Small intestine (tissue), 7 donors: ENCODE measurements at regions not wholly inside any gene's neighbourhood (a gene's known extent, or its start where the extent isn't known, plus 50 kb on each side); places are given as distances from the start of the nearest gene placed in this dataset.

Source experiments
- DNase-seq, 2 donors: peaks; one replicate each; pipeline versions ENCODE4 v3.0.0 to v3.0.0-alpha.2; 2013
- FAIRE-seq: peaks from 2 replicates; lab custom pipeline; 2012; peaks lifted over from hg19 to GRCh38; lab: Jason Lieb, UNC
- H3K27ac ChIP-seq, 3 donors: one replicate each; pipeline ENCODE4 v1.5.1; 2013; ENCODE audit warnings: low read length in 2 of 3, mild to moderate bottlenecking in 2 of 3, control low read depth in 1 of 3, inconsistent platforms in 1 of 3, low read depth in 1 of 3, moderate library complexity in 1 of 3
- H3K27me3 ChIP-seq, 3 donors: one replicate each; pipeline ENCODE4 v1.6.1; 2013; ENCODE audit warnings: low read length in 3 of 3, inconsistent platforms in 1 of 3; ENCODE audit not compliant: control insufficient read depth in 3 of 3, insufficient read depth in 3 of 3
- H3K36me3 ChIP-seq, 3 donors: one replicate each; pipeline ENCODE4 v1.6.1; 2013; ENCODE audit warnings: low read length in 3 of 3, inconsistent platforms in 1 of 3, low read depth in 1 of 3, mild to moderate bottlenecking in 1 of 3, moderate library complexity in 1 of 3; ENCODE audit not compliant: control insufficient read depth in 3 of 3, insufficient read depth in 2 of 3
- H3K4me1 ChIP-seq, 3 donors: one replicate each; pipeline ENCODE4 v1.6.1; 2013; ENCODE audit warnings: low read length in 2 of 3, inconsistent platforms in 1 of 3, low read depth in 1 of 3, mild to moderate bottlenecking in 1 of 3, moderate library complexity in 1 of 3; ENCODE audit not compliant: control insufficient read depth in 3 of 3, insufficient read depth in 2 of 3
- H3K4me3 ChIP-seq, 3 donors: one replicate each; pipeline ENCODE4 v1.5.1; 2013; ENCODE audit warnings: low read length in 3 of 3, control low read depth in 1 of 3, inconsistent platforms in 1 of 3, low read depth in 1 of 3, mild to moderate bottlenecking in 1 of 3, moderate library complexity in 1 of 3
- H3K9me3 ChIP-seq, 2 donors: one replicate each; pipeline ENCODE4 v1.6.1; 2013; ENCODE audit warnings: low read depth in 1 of 2, low read length in 1 of 2; ENCODE audit not compliant: control insufficient read depth in 2 of 2, insufficient read depth in 1 of 2
- WGBS, 3 donors: extraction: QIAGEN DNeasy Blood & Tissue Kit; methylation state at CpG; one replicate each; pipeline ENCODE4 v1.1.7; 2013; 5-methylcytosine and 5-hydroxymethylcytosine counted together
- donor health status: healthy with polysubstance abuse.
- donor health status: control.
- donor health status: control.
- donor health status: Bipolar disorder and iron deficiency.
- donor health status: healthy.

GRCh38 chr17:11053846-11054245, 187.2 kb upstream of the SHISA6 start:
- no peak for FAIRE-seq
- DNase-seq = no peak
- H3K27ac ChIP-seq = no peak overlapping the region

GRCh38 chr17:11049539-11049938, 191.5 kb upstream of the SHISA6 start:
- FAIRE-seq = no peak
- Histone ChIP-seq H3K4me1 (no peaks in the 10 kb centered on the region), H3K4me3 (no peak overlapping the region), H3K27ac (no peak overlapping the region), H3K36me3 (no peaks in the 10 kb centered on the region), H3K27me3 (no peaks in the 10 kb centered on the region), H3K9me3 (no peaks in the 10 kb centered on the region)
- 76 to 83% (median 77%) methylated on average over 2 of the region's 2 CpGs for WGBS, 3 donors
- DNase-seq = no peak

More at GRCh38 chr17:11053846-11054245, 187.2 kb upstream of the SHISA6 start:
- Histone ChIP-seq H3K4me1 (no peaks in the 10 kb centered on the region), H3K36me3 (no peaks in the 10 kb centered on the region), H3K4me3 (no peak overlapping the region), H3K27me3 (no peaks in the 10 kb centered on the region), H3K9me3 (no peaks in the 10 kb centered on the region)
- 77 to 86% (median 84%) methylated on average over 3 of the region's 3 CpGs for WGBS, 3 donors

GRCh38 chr17:11047228-11047627, 193.8 kb upstream of the SHISA6 start:
- Histone ChIP-seq H3K27me3 (no peaks in the 10 kb centered on the region), H3K9me3 (no peaks in the 10 kb centered on the region), H3K4me3 (no peak overlapping the region), H3K4me1 (no peaks in the 10 kb centered on the region), H3K36me3 (no peaks in the 10 kb centered on the region), H3K27ac (no peak overlapping the region)
- DNase-seq (no peak), FAIRE-seq (no peak)
- 83 to 85% (median 84%) methylated on average over 2 of the region's 2 CpGs for WGBS, 3 donors

- H3K36me3 ChIP-seq = no peaks in the 10 kb centered on the region
- H3K4me3 ChIP-seq = no peak overlapping the region
- no peak for FAIRE-seq
- H3K4me1 ChIP-seq = no peaks in the 10 kb centered on the region
- 61 to 72% (median 61%) methylated on average over 1 of the region's 1 CpG for WGBS, 3 donors
- no peaks in the 10 kb centered on the region for H3K27me3 ChIP-seq
- H3K9me3 ChIP-seq = no peaks in the 10 kb centered on the region
- no peak for DNase-seq
- H3K27ac ChIP-seq = no peak overlapping the region
Measured at GRCh38 chr17:11039342-11039741, 201.5 kb upstream of the PIRT start.

GRCh38 chr17:11035681-11036080, 197.8 kb upstream of the PIRT start:
- Histone ChIP-seq H3K27ac (no peak overlapping the region), H3K9me3 (peaks cover 1 to 5% of the 10 kb centered on the region in 2 donors), H3K27me3 (no peaks in the 10 kb centered on the region), H3K36me3 (no peaks in the 10 kb centered on the region), H3K4me1 (no peaks in the 10 kb centered on the region), H3K4me3 (no peak overlapping the region)
- FAIRE-seq = no peak
- WGBS, 3 donors = 50 to 63% (median 59%) methylated on average over 5 of the region's 5 CpGs
- no peak for DNase-seq

GRCh38 chr17:11031787-11032186, 193.9 kb upstream of the PIRT start:
- Histone ChIP-seq H3K36me3 (no peaks in the 10 kb centered on the region), H3K9me3 (peaks cover 1 to 5% of the 10 kb centered on the region in 2 donors), H3K27ac (no peak overlapping the region), H3K27me3 (no peaks in the 10 kb centered on the region), H3K4me3 (no peak overlapping the region), H3K4me1 (no peaks in the 10 kb centered on the region)
- WGBS, 3 donors = 84 to 92% (median 87%) methylated on average over 4 of the region's 4 CpGs
- DNase-seq (no peak), FAIRE-seq (no peak)

- no peak overlapping the region for H3K27ac ChIP-seq
- H3K4me1 ChIP-seq = no peaks in the 10 kb centered on the region
- H3K9me3 ChIP-seq = peaks cover 1 to 5% of the 10 kb centered on the region in 2 donors
- WGBS, 3 donors = 80 to 84% (median 81%) methylated on average over 3 of the region's 3 CpGs
- no peak overlapping the region for H3K4me3 ChIP-seq
- FAIRE-seq = no peak
- no peaks in the 10 kb centered on the region for H3K36me3 ChIP-seq
- no peak for DNase-seq
- H3K27me3 ChIP-seq = no peaks in the 10 kb centered on the region
Measured at GRCh38 chr17:11029791-11030190, 191.9 kb upstream of the PIRT start.

- H3K27me3 ChIP-seq = no peaks in the 10 kb centered on the region
- 23 to 58% (median 38%) methylated on average over 3 of the region's 3 CpGs for WGBS, 3 donors
- no peak overlapping the region for H3K4me3 ChIP-seq
- H3K9me3 ChIP-seq = peaks cover 1 to 5% of the 10 kb centered on the region in 2 donors
- DNase-seq = no peak
- no peaks in the 10 kb centered on the region for H3K4me1 ChIP-seq
- no peak overlapping the region for H3K27ac ChIP-seq
- no peaks in the 10 kb centered on the region for H3K36me3 ChIP-seq
- no peak for FAIRE-seq
Measured at GRCh38 chr17:11028349-11028748, 190.5 kb upstream of the PIRT start.

- no peak for FAIRE-seq
- H3K9me3 ChIP-seq = peaks cover 1 to 3% of the 10 kb centered on the region in 2 donors
- no peaks in the 10 kb centered on the region for H3K27me3 ChIP-seq
- H3K36me3 ChIP-seq = no peaks in the 10 kb centered on the region
- no peak overlapping the region for H3K4me3 ChIP-seq
- H3K27ac ChIP-seq = no peak overlapping the region
- 68 to 87% (median 84%) methylated on average over 2 of the region's 2 CpGs for WGBS, 3 donors
- no peak for DNase-seq
- no peaks in the 10 kb centered on the region for H3K4me1 ChIP-seq
Measured at GRCh38 chr17:11026903-11027302, 189.0 kb upstream of the PIRT start.
